GM23338 (cell line): ENCODE measurements at regions not wholly inside any gene's neighbourhood (a gene's known extent, or its start where the extent isn't known, plus 50 kb on each side); places are given as distances from the start of the nearest gene placed in this dataset.
"Not testable (repeated sequence)": the region's sequence is repeated elsewhere in the genome, so short reads cannot be mapped to it uniquely, and the experiment has no call there.

ENCODE experiments used
- ATAC-seq: fragments of 200-7000 bp; cut with Tn5 transposase; 3 replicates; pipeline ENCODE4 v1.9.1; 2020
- DNase-seq: peaks from one replicate; pipeline ENCODE4 v3.0.0-alpha.2; 2015; ENCODE audit warnings: low spot score
- H2AFZ ChIP-seq: fragments of 200-600 bp; sonication (generic); 2 replicates; pipeline ENCODE4 v1.8.0; 2016; ENCODE audit warnings: antibody characterized with exemption, mild to moderate bottlenecking, moderate library complexity
- H3F3A ChIP-seq: fragments of 200-600 bp; sonication (generic); replicated peaks from 2 replicates; pipeline ENCODE4 v1.8.0; 2017; ENCODE audit warnings: antibody characterized with exemption, mixed run types, low read depth
- H3K27ac ChIP-seq: fragments of 200-600 bp; sonication (generic); 2 replicates; pipeline ENCODE4 v1.6.1; 2016; ENCODE audit warnings: low read depth
- H3K27me3 ChIP-seq: fragments of 200-600 bp; sonication (generic); 2 replicates; pipeline ENCODE4 v1.8.0; 2016; ENCODE audit warnings: mild to moderate bottlenecking, mixed run types, moderate library complexity; ENCODE audit not compliant: insufficient read depth
- H3K36me3 ChIP-seq: fragments of 200-600 bp; sonication (generic); 2 replicates; pipeline ENCODE4 v1.8.0; 2016; ENCODE audit warnings: mild to moderate bottlenecking; ENCODE audit not compliant: insufficient read depth
- H3K4me1 ChIP-seq: fragments of 200-600 bp; sonication (generic); 2 replicates; pipeline ENCODE4 v1.8.0; 2016; ENCODE audit warnings: mild to moderate bottlenecking, moderate library complexity; ENCODE audit not compliant: insufficient read depth
- H3K4me2 ChIP-seq: fragments of 200-600 bp; sonication (generic); 2 replicates; pipeline ENCODE4 v1.7.1; 2017; ENCODE audit warnings: mixed run types
- H3K4me3 ChIP-seq: fragments of 200-600 bp; sonication (generic); 2 replicates; pipeline ENCODE4 v1.6.1; 2016; ENCODE audit warnings: mixed run types
- H3K79me2 ChIP-seq: fragments of 200-600 bp; sonication (generic); replicated peaks from 2 replicates; pipeline ENCODE4 v1.8.0; 2017; ENCODE audit warnings: mild to moderate bottlenecking; ENCODE audit not compliant: insufficient read depth
- H3K9me2 ChIP-seq: fragments of 200-600 bp; sonication (generic); 2 replicates; pipeline ENCODE4 v1.8.0; 2017; ENCODE audit not compliant: insufficient read depth
- H4K20me1 ChIP-seq: fragments of 200-600 bp; sonication (generic); replicated peaks from 2 replicates; pipeline ENCODE4 v1.8.0; 2017; ENCODE audit warnings: mild to moderate bottlenecking; ENCODE audit not compliant: insufficient read depth
- H3K27ac Mint-ChIP-seq: 2 replicates; pipeline ENCODE4 v1.8.0; 2020; ENCODE audit warnings: inconsistent platforms, mild to moderate bottlenecking, moderate library complexity, mixed read lengths
- H3K27me3 Mint-ChIP-seq: 3 replicates; pipeline ENCODE4 v1.8.0; 2022; ENCODE audit warnings: low read depth, mild to moderate bottlenecking, moderate library complexity, mixed read lengths, inconsistent platforms; ENCODE audit not compliant: insufficient read depth, poor library complexity
- H3K36me3 Mint-ChIP-seq: 3 replicates; pipeline ENCODE4 v1.8.0; 2021; ENCODE audit warnings: low read depth, mild to moderate bottlenecking, inconsistent platforms, moderate library complexity, mixed read lengths
- H3K4me1 Mint-ChIP-seq: 3 replicates; pipeline ENCODE4 v1.8.0; 2020; ENCODE audit warnings: mild to moderate bottlenecking, inconsistent platforms, mixed read lengths
- H3K4me3 Mint-ChIP-seq: 3 replicates; pipeline ENCODE4 v1.8.0; 2021; ENCODE audit warnings: moderate library complexity, mild to moderate bottlenecking, inconsistent platforms, mixed read lengths
- H3K9me3 Mint-ChIP-seq: 3 replicates; pipeline ENCODE4 v1.8.0; 2020; ENCODE audit warnings: moderate library complexity, mild to moderate bottlenecking, inconsistent platforms, mixed read lengths
- CREB1 ChIP-seq: fragments of 250-450 bp; sonication (Bioruptor Pico); IDR thresholded peaks from 2 replicates; pipeline ENCODE4 v1.5.0; 2020; ENCODE audit warnings: low read depth, mild to moderate bottlenecking, moderate library complexity
- CTCF ChIP-seq, 2 experiments: fragments of 200-600 bp in 1 of 2; sonication (generic) in 1 of 2; conservative IDR thresholded peaks; 2 replicates each; pipeline versions ENCODE4 v1.5.1 to v1.6.1; 2016 to 2017; ENCODE audit warnings: antibody characterized with exemption in 2 of 2, low read depth in 2 of 2, mild to moderate bottlenecking in 2 of 2, moderate library complexity in 1 of 2
- EZH2 ChIP-seq: fragments of 200-600 bp; sonication (generic); IDR thresholded peaks from one replicate; pipeline ENCODE4 v1.8.0; 2017; ENCODE audit warnings: antibody characterized with exemption, mild to moderate bottlenecking, low read depth; ENCODE audit not compliant: unreplicated experiment
- EZH2phosphoT487 ChIP-seq: fragments of 200-600 bp; sonication (generic); IDR thresholded peaks from one replicate; pipeline ENCODE4 v1.8.1; 2018; ENCODE audit warnings: antibody characterized with exemption; ENCODE audit not compliant: unreplicated experiment
- JUNB ChIP-seq: IDR thresholded peaks from one replicate; pipeline ENCODE4 v1.6.1; 2016; ENCODE audit warnings: antibody characterized with exemption; ENCODE audit not compliant: unreplicated experiment
- POLR2AphosphoS5 ChIP-seq: IDR thresholded peaks from 2 replicates; pipeline ENCODE4 v1.6.1; 2016; ENCODE audit warnings: antibody characterized with exemption, low read depth
- STAT1 ChIP-seq: IDR thresholded peaks from one replicate; pipeline ENCODE4 v1.6.1; 2016; ENCODE audit warnings: antibody characterized with exemption; ENCODE audit not compliant: unreplicated experiment
- ZNF114 ChIP-seq: fragments of 250-450 bp; sonication (Bioruptor Pico); IDR thresholded peaks from 2 replicates; pipeline ENCODE4 v1.5.0; 2020; ENCODE audit warnings: mild to moderate bottlenecking, moderate library complexity
- ZNF331 ChIP-seq: fragments of 250-450 bp; sonication (Bioruptor Pico); IDR thresholded peaks from 2 replicates; pipeline ENCODE4 v1.5.0; 2020; ENCODE audit warnings: low read depth, mild to moderate bottlenecking, moderate library complexity
- TF ChIP-seq, protein P1 (sequence below): fragments of 250-450 bp; sonication (Bioruptor Pico); IDR thresholded peaks from 2 replicates; pipeline ENCODE4 v1.5.0; 2020; ENCODE audit warnings: mild to moderate bottlenecking, moderate library complexity
- TF ChIP-seq, protein P2 (sequence below): IDR thresholded peaks from 2 replicates; pipeline ENCODE4 v1.6.1; 2016; ENCODE audit warnings: antibody characterized with exemption

DNA sequence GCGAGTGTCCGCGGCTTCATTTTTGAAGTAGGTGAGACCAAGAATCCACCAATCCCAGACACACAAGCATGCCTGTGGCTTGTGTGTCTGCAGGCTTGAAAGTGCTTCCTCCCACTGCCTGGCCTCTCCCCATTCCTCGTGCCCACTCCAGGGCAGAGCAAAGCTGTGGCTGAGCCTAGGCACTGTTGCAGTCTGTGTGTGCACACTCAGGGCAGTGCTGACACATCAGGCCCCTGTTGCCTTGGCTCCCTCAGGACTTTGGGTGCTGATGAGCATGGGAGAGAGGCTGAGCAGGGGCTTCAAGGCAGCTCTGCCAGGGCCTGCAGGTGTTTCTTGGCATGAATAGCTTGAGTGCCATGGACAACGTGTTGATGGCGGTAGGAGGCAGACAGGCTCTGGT lies 776.7 kb downstream of the CDH11 start (continued):
- TF ChIP-seq, protein P1, sequence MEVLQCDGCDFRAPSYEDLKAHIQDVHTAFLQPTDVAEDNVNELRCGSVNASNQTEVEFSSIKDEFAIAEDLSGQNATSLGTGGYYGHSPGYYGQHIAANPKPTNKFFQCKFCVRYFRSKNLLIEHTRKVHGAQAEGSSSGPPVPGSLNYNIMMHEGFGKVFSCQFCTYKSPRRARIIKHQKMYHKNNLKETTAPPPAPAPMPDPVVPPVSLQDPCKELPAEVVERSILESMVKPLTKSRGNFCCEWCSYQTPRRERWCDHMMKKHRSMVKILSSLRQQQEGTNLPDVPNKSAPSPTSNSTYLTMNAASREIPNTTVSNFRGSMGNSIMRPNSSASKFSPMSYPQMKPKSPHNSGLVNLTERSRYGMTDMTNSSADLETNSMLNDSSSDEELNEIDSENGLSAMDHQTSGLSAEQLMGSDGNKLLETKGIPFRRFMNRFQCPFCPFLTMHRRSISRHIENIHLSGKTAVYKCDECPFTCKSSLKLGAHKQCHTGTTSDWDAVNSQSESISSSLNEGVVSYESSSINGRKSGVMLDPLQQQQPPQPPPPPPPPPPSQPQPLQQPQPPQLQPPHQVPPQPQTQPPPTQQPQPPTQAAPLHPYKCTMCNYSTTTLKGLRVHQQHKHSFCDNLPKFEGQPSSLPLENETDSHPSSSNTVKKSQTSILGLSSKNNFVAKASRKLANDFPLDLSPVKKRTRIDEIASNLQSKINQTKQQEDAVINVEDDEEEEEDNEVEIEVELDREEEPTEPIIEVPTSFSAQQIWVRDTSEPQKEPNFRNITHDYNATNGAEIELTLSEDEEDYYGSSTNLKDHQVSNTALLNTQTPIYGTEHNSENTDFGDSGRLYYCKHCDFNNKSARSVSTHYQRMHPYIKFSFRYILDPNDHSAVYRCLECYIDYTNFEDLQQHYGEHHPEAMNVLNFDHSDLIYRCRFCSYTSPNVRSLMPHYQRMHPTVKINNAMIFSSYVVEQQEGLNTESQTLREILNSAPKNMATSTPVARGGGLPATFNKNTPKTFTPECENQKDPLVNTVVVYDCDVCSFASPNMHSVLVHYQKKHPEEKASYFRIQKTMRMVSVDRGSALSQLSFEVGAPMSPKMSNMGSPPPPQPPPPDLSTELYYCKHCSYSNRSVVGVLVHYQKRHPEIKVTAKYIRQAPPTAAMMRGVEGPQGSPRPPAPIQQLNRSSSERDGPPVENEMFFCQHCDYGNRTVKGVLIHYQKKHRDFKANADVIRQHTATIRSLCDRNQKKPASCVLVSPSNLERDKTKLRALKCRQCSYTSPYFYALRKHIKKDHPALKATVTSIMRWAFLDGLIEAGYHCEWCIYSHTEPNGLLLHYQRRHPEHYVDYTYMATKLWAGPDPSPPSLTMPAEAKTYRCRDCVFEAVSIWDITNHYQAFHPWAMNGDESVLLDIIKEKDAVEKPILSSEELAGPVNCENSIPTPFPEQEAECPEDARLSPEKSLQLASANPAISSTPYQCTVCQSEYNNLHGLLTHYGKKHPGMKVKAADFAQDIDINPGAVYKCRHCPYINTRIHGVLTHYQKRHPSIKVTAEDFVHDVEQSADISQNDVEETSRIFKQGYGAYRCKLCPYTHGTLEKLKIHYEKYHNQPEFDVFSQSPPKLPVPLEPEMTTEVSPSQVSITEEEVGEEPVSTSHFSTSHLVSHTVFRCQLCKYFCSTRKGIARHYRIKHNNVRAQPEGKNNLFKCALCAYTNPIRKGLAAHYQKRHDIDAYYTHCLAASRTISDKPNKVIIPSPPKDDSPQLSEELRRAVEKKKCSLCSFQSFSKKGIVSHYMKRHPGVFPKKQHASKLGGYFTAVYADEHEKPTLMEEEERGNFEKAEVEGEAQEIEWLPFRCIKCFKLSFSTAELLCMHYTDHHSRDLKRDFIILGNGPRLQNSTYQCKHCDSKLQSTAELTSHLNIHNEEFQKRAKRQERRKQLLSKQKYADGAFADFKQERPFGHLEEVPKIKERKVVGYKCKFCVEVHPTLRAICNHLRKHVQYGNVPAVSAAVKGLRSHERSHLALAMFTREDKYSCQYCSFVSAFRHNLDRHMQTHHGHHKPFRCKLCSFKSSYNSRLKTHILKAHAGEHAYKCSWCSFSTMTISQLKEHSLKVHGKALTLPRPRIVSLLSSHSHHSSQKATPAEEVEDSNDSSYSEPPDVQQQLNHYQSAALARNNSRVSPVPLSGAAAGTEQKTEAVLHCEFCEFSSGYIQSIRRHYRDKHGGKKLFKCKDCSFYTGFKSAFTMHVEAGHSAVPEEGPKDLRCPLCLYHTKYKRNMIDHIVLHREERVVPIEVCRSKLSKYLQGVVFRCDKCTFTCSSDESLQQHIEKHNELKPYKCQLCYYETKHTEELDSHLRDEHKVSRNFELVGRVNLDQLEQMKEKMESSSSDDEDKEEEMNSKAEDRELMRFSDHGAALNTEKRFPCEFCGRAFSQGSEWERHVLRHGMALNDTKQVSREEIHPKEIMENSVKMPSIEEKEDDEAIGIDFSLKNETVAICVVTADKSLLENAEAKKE (CRISPR knock-in tag): no peak
- TF ChIP-seq STAT1: no peak
- TF ChIP-seq EZH2phosphoT487: no peak
- no peak for TF ChIP-seq ZNF114 (CRISPR knock-in tag)
- no peak for TF ChIP-seq POLR2AphosphoS5
- TF ChIP-seq CTCF (conservative IDR thresholded peaks at IDR 0.05; ENCODE audit: low read depth in 2 of 2): no peak
- TF ChIP-seq CREB1 (CRISPR knock-in tag): no peak
- TF ChIP-seq ZNF331 (CRISPR knock-in tag): no peak
- TF ChIP-seq JUNB: no peak
- TF ChIP-seq EZH2: no peak
- TF ChIP-seq, protein P2, sequence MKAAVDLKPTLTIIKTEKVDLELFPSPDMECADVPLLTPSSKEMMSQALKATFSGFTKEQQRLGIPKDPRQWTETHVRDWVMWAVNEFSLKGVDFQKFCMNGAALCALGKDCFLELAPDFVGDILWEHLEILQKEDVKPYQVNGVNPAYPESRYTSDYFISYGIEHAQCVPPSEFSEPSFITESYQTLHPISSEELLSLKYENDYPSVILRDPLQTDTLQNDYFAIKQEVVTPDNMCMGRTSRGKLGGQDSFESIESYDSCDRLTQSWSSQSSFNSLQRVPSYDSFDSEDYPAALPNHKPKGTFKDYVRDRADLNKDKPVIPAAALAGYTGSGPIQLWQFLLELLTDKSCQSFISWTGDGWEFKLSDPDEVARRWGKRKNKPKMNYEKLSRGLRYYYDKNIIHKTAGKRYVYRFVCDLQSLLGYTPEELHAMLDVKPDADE: no peak

- H4K20me1 ChIP-seq, H3K9me2 ChIP-seq, H3K27ac ChIP-seq, DNase-seq, H3K79me2 ChIP-seq, ATAC-seq, H3K4me3 ChIP-seq, H3K4me1 ChIP-seq, H3K4me1 Mint-ChIP-seq, H2AFZ ChIP-seq, H3K27me3 ChIP-seq, H3F3A ChIP-seq, H3K27ac Mint-ChIP-seq, H3K27me3 Mint-ChIP-seq, H3K4me3 Mint-ChIP-seq, H3K4me2 ChIP-seq, H3K36me3 ChIP-seq: not testable (repeated sequence)
- H3K9me3 Mint-ChIP-seq: peaks cover 18% of the 10 kb centered on the region
- peaks cover 13% of the 10 kb centered on the region; the same call in 2 of the 3 replicates for H3K36me3 Mint-ChIP-seq
Measured at GRCh38 chr16:64343820-64344443, 777.9 kb downstream of the CDH11 start.
